HG03439 (cell line): ENCODE measurements at regions not wholly inside any gene's neighbourhood (a gene's known extent, or its start where the extent isn't known, plus 50 kb on each side); places are given as distances from the start of the nearest gene placed in this dataset.
"Not testable (repeated sequence)": the region's sequence is repeated elsewhere in the genome, so short reads cannot be mapped to it uniquely, and the experiment has no call there.

Source experiments
- ATAC-seq: cut with Tn5 transposase; IDR thresholded peaks from one replicate; pipeline ENCODE4 v1.9.1; 2021; ENCODE audit warnings: mild to moderate bottlenecking, moderate library complexity; ENCODE audit not compliant: unreplicated experiment

DNA sequence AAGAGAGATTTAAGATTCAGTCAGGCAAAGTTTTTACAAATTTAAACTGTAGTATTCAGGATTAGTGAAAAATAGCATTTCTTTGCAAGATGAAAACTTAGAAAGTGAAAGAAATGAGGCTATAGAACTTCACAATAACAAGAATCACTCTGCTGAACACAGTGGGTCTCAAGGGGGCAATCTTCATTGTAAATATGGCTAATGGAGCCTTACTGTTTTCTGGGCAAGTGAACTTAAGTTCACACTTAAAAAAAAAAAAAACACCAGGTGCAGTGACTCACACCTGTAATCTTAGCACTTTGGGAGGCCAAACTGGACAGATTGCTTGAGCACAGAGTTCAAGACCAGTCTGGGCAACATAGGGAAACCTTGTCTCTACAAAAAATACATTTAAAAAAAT, 175.9 kb upstream of the SNX2 start:
- no peak for ATAC-seq

GRCh38 chr5:122600924-122601323, 174.0 kb upstream of the SNX2 start:
- no peak for ATAC-seq

GRCh38 chr5:122602700-122603099, 172.2 kb upstream of the SNX2 start:
- ATAC-seq, result no peak

DNA sequence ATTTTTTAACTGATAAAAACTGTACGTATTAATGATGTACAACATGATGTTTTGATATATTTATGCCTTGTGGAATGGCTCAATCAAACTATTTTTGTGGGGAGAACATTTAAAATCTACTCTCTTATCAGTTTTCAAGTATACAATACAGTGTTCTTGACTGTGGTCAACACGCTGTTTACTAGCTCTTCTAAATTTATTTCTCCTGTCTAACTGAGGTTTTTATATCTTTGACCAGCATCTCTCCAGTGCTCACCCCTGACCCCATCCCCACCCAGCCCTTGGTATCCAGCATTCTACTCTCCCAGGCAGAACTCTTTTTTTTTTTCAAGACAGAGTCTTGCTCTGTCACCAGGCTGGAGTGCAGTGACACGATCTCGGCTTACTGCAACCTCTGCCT, 169.6 kb upstream of the SNX2 start:
- no peak for ATAC-seq

- no peak for ATAC-seq
These were observed 167.1 kb upstream of the SNX2 start for GRCh38 chr5:122607818-122608217.

GRCh38 chr5:122608222-122608621, 166.7 kb upstream of the SNX2 start:
- no peak for ATAC-seq

DNA sequence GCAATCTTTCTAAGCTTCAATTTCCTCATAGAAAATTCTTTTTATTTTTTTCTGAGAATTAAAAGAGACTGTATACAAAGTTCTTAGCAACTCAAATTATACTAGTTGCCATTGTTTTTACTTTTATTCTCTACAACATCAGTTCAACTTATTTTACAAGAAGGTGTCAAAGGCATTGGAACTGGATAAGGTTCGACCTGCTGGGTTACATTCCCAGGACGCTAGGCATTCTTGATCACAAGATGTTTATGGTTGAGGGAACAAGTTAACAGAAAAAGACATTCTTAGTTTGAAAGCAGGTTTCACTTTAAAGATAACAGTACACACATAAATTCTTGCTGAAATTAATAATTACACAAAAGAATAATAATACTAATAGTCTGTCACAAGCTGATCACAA, 163.5 kb upstream of the SNX2 start:
- ATAC-seq, result no peak

- no peak for ATAC-seq
These were observed 162.0 kb upstream of the SNX2 start for GRCh38 chr5:122612901-122613300.

- no peak for ATAC-seq
These were observed 159.7 kb upstream of the SNX2 start for GRCh38 chr5:122615146-122615545.

DNA sequence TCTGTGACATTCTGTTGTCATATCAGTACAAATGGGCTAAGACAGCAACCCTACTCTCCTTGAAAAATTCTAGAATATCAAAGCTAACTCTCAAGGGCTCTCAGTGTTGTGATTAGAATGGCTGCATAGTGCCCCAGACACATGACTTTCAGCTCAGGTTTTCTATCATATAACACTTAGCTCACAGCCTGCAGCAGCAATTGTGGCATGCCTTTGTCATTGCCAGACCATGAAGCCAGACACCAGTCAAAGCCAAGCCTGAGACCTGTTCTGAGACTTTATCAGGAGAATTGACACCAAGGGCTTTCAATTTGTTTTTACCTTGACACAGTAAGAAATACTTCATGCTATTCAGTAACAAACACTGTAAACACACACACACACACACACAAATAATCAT, 159.0 kb upstream of the SNX2 start:
- no peak for ATAC-seq

DNA sequence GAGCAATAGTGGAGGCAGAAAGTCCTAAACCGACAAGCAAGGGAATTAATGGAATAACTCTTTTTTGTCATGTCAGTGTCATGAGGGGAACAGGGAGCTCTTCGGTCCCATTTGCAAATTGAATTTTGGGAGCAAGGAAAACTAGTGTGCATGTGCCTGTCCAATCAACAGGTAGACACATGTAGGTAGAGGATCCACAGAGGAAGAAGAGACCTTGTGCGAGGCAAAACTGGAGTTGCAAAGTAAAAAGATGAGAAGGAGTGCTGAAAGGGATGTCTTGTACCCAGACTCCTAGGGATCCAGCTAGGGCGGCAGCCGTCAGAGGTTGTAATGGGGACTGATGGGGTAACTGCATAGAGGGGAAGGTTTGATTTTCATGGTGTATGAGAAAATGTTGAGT, 156.8 kb upstream of the SNX2 start:
- ATAC-seq, result not testable (repeated sequence)

DNA sequence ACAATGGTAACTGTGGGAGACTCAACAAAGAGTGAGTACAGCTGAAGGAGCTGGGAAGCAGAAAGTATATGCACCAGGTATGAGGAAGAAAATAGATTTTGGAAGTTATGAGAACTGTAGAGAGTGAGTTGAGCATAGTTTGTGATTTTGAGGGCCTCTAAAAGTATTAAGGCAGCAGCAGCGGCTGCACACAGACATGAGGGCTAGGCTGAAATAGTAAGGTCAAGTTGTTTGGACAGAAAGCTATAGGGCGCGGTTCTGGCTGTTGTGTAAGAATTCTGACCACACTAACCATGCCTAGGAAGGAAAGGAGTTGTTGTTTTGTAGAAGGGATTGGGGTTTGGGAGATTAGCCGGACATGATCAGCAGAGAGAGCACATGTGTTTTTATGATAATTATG, 154.1 kb upstream of the SNX2 start:
- ATAC-seq, result not testable (repeated sequence)

DNA sequence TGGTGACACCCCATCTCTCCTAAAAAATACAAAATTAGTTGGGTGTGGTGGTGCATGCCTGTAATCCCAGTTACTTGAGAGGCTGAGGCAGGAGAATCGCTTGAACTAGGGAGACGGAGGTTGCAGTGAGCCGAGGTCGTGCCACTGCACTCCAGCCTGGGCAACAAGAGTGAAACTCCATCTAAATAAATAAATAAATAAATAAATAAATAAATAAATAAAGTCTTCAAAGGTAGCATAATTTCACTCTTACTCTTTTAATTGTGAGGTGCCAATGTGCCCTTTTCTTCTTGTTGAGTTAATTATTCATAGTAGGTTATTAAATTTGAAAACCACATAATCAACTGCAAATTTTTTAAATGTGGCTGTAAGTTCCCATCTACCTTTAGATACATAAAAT, 146.2 kb upstream of the SNX2 start:
- ATAC-seq, result not testable (repeated sequence)

GRCh38 chr5:122629121-122629677, 145.7 kb upstream of the SNX2 start:
- no peak for ATAC-seq

DNA sequence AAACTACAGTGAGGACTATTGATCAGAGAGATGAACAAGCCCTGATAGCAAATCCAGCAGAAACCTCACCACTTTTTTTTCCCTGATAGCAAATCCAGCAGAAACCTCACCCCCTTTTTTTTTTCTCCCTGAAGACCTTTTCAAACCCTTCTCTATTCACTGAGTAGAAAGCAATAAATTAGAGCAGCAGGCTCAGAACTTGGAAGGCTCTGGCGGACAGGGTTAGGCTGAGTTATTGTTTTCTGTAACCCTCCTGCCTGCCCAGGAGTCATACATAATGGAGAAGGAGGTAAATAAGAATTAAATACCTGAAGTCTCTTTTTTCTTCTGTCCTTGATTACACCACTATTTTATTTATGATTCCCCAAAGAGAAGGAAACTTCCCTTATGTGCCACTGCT, 136.3 kb upstream of the SNX2 start:
- no peak for ATAC-seq

GRCh38 chr5:122639033-122639432, 135.8 kb upstream of the SNX2 start:
- ATAC-seq, result no peak

- no peak for ATAC-seq
These were observed 135.0 kb upstream of the SNX2 start for GRCh38 chr5:122639864-122640263.

DNA sequence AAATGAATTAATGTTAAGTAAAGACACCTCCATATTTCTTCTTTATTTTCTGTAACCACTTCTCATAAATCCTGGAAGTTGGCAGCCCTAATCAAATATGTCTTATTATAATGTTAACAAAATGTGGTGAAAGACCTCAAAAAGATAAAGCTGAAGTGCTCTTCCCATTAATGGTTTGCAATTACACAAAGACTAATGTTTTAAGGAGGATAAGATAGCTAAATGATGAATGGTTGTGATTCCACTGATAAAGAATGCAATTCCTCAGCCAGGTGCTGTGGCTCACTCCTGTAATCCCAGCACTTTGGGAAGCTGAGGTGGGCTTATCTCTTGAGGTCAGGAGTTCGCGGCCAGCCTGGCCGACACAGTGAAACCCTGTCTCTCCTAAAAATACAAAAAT, 125.8 kb upstream of the SNX2 start:
- no peak for ATAC-seq

DNA sequence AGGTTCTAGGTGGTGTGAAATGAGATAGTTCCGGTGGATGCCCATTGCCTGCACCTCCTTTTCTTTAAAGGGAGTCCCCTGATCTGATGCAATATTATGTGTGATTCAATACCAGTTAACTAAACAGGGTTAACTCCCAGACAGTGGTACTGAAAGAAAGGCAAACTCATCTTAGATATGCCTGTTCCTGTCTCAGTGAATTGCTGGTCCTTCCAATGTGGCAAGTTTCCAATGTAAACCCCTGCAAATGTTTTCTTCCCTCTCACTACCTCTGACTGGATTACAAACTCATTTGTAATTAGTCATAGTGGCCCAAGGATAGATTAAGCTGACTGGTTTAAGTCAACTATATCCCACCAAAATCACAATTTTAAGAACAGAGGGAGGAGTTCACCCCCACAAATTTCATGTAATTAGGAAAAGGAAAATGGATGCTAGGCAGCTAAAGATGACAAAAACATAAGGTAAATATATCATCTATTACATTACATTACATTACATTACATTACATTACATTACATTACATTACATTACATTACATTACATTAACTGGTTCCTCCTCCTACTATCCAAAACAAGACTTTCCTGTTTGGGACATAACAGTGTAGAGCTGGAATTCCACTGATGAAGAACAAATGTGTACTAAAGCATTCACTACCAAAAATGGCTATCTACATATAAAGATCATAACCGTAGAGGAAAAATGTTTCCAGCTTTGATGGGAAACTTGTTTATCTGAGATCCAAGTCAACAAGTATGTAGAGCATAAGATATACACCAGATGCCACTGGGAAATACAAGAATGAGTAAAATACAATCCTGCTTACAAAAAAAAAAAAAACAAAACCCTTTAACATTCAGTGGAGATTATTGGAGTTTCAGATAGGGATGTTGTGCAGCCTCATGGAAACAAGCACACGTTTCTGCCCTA, 121.5 kb upstream of the SNX2 start:
- ATAC-seq, result no peak

- no peak for ATAC-seq
These were observed 118.7 kb upstream of the SNX2 start for GRCh38 chr5:122656160-122656559.

DNA sequence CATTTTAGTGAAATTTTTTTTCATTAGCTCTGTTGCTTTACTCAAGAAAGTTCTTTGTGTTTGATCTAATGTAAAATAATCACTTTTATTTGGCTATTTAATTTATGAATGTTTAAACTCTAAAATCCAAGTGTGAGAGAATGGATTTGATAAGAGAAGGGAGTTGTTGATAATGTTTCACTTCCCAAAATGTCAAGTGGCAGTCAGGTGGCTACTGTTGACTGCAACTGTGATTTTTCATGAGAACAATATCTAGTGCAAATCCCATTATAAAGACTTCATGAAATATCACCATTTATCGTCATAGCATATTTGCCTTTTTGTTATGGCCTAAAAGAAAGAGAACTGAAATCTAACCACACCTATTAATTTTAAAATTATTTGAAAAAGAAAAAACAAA, 118.3 kb upstream of the SNX2 start:
- ATAC-seq, result no peak

DNA sequence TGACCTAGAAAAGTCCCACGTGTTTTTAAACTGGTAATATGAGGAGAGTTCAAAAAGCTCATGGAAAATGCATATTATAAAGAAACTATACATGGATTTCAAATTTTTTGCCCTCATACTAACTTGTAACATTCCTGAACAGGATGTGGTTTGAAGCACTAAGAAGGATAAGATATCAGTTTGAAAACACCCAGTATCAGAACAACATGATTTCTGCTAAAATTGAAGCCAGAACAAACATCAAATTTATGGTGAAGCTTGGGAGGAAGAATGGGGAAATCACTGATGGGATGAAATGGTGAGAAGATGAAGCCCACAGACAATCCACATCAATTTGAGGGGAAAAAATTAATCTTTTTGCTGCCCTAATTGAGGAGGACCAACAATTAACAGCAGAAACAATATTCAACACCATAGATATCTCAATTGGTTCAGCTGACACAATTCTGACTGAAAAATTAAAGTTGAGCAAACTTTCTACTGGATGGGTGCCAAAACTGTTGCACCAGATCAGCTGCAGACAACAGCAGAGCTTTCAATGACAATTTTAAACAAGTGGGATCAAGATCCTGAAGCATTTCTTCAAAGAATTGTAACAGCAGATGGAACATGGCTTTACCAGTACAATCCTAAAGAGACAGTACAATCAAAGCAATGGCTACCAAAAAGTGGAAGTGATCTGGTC, 113.2 kb upstream of the SNX2 start:
- no peak for ATAC-seq
